Activated CD8-positive, alpha-beta memory T cell treated with anti-CD3 and anti-CD28 coated beads, Interleukin-2, amount 50 U/mL, for 24 hours (primary cell): ENCODE measurements at regions not wholly inside any gene's neighbourhood (a gene's known extent, or its start where the extent isn't known, plus 50 kb on each side); places are given as distances from the start of the nearest gene placed in this dataset.
"Not testable (repeated sequence)": the region's sequence is repeated elsewhere in the genome, so short reads cannot be mapped to it uniquely, and the experiment has no call there.

Experiments
- DNase-seq: peaks from one replicate; pipeline ENCODE4 v3.0.0-alpha.2; 2020; ENCODE audit errors: extremely low read depth

DNA sequence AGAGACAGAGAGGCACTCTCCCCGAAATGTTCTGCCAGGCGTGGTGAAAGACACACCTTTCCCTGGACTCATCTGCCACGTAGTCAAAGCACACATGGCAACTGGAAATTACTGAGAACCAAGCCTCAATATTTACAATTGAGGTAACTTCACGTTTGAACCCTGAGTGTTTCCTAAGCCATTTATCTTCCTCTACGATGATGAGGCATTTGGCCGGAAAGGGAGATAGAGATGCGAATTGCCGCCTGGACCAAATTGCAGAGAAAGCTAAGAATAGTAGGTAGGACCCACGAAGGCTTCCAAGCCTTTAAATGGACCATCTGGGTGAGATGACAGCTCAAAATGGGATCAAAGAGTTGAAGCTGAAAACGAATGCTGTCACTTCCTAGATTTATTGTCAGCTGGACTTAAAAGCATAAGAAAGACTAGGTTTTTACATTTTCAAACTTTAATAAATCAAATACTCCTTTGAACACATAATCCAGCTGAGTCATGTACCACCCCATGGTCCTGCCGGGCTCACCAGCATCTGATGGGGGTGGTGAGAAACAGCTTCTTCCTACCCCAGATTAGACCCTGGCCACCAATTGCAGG is 135.6 kb upstream of the LYZL2 start:
- no peak for DNase-seq

DNA sequence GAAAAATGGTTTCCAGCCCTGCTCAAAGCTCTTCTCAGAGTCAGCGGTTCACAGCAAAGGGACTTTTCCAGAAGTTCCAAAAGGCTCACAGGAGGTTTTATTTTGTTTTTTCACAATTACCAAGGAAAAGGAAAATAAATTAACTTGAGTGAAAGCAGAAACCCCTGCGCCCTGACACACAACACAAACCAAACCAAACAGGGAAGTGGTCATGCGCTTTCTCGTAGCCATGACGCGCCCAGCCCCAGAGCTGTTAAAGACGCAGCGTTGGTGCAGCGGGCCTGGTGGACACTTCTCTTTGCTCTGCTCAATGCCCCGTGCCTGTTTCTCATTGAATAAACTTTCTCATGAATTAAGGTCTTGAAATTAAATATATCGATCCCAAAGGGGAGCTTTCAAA is 134.4 kb upstream of the LYZL2 start:
- DNase-seq = no peak

DNA sequence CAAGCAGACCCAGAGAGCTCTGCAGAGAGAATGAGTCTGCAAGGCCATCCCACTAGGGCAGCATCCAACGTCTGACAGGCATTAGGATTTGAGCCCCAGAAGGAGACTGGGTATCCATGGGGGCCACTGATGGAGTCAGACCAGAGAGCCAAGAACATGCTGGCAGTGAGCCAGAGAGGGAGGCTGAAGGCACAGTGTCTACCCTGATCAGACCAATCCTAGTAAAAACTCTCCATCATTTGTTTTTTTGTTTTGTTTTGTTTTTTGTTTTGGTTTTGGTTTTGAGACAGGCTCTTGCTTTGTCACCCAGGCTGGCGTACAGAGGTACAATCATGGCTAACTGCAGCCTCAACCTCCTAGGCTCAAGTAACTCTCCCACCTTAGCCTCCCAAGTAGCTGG is 133.1 kb upstream of the LYZL2 start:
- no peak for DNase-seq

DNA sequence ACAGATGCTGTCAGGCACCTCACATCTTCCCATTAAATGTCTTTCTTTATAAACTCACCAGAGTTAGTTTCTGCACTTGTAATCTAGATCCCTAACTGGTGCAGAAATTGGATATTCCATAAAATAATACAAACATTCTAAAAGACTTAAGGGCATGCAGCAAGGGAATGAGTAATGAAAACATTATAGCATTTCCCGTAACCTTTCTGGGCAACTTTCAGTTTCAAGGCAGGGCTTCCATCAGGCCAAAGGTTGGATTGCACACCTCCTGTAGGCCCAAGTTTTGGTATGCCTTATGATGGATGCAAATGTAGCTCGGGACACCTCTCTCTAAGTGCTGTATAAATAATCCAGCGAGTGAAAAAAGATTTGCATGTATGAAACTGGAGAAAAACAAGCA is 129.9 kb upstream of the LYZL2 start:
- DNase-seq = no peak

DNA sequence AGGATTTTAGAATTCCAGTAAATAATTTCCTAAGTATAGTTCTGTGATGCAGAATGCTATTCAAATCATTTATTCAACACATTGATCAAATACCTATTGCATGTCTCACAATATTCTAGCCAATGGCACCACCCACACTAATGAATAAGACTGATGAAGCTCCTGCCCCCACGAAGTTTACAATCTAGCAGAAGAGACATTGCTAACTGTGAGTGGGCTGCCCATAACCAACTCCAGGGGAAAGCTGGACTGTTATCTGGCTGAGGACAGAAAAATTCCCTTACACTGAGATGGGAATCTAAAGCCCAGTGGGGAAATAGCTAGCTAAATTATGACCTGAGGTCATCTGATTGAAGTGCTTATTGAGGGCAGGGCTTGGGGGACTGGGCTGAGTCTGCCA is 128.8 kb upstream of the LYZL2 start:
- DNase-seq = no peak

DNA sequence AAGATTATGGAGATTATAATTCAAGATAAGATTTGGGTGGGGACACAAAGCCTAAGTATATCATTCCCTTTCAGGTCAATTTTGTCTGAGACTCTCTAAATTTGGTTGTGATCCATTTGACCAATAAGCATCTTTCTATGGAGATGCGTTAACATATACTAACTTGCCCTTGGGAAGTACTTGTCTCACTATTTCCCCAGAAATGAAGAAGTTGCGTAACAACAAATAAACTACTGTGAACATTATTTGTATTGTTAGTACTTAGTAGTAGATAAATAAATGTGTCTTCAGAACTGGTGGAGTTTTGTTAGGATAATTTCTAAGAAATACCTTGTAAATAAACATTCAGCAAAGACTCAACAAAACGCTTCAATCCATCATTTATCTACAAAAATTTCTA is 127.3 kb upstream of the LYZL2 start:
- DNase-seq = no peak

DNA sequence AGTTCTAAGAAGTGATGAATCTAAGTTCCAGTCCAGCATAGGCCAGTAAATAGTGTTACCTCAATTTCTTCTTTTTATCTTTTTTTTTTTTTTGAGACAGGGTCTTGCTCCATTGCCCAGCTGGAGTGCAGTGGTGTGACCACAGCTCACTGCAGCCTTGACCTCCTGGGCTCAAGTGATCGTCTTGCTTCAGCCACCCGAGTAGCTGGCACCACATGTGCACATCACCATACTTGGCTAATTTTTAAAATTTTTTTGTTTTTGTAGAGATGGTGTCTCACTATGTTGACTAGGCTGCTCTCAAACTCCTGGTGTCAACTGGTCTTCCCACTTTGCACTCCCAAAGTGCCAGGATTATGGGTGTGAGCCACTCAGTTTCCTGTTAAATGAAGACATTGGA is 126.6 kb upstream of the LYZL2 start:
- DNase-seq = no peak

DNA sequence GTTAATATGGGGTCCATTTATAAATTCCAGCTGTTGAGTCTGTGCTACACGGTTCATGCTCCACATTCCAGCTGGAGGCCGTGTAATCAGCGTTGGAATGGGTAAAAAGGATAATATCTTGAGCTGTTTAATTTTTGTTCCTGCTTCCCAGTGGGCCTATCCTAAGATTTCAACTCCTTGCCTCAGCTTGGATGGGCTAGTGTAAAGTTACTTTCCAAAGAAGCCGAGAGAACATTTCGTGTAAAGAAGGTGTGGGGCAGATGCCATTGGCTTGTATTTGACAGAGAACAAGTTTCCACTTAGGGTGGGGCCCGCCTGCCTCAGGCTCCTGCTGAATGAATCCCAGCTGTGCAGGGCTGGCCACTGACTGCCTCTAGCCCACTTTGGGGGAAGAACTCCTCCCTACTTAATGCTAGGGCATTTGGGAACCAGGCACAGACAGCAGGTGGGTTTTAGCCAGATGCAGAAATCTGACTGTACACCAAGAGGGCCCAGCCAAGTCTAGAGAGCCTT is 125.9 kb upstream of the LYZL2 start:
- DNase-seq = no peak

DNA sequence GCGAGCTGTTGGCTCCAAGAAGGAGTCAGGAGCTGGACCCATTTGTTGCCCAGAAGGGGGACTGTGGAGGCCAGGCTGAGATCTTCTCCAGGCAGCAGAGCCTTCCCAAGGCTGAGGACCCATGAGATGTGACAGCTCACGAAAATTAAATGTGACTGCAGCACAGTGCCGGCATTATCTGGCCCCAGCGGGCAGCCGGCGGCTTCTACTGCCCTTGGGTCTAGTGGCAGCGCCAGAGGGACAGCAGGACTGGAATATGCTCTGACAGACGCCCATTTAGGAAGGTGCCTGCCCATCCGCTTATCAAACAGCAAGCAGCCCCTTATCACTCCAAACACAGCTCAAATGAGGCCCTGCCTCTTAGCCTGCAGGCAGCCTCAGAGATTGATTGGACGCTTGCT is 122.9 kb upstream of the LYZL2 start:
- no peak for DNase-seq

DNA sequence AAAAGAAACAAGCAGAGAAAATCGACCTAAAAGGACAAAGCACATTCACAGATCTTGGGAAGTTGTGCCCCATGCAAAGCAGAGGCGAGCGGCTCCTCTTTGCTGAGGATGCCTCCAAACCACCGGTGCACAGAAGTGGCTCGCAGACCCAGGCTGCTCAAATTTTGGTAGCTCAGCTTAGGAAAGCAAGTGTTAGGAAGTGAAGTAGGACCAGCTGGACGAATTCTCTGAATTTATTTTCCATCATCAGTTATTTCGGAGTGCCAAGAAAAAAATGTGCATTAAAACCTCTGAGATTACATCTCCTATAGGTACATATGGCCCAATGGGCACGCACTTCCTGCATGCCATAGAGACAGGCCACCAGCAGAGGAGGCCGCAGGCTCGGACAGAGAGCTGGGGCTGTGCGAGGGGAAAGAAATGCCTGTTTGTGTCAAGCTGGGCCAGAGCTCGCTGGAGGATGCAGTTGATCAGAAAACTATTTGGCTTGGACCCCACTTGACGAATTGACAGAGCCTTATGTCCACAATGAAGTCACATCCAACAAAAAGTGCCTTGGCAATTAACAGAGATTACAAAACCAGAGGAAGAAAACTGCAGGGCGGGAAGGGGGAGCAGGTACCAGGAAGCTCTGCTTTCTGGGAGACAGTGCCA is 122.3 kb upstream of the LYZL2 start:
- DNase-seq = peak; percentile 28

DNA sequence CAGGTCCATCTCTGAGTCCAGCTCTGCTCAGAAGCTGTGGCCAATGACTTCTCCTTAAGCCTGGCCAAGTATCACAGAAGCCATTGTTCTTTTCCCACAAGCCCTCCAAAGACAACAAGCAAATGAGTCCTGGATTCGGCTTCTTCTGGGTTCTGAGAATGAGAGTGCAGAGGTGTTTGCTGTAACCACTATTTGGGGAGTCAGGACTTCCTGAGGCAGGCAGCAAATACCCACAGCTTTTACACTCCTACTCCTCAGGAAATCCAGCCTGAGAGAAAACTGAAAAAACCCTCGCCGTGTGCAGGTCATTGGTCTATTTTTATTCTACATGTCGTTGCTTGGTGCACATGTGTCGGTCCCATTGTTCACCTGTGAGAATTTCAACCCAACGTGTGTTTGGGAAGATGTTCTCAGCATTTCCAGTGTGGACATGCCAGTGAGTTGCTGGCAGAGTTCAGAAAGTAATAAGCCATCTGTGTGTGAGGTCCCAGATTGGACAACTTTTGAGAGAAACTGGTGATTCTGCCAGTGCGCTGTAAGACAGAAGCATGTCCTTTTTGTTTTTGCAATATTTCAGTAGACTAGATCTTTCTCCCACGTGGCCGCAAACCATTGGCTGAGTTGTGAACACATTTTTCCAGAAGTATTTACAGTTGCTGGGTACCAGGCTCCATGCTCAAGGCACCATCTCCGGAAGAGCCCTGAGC is 121.6 kb upstream of the LYZL2 start:
- no peak for DNase-seq

DNA sequence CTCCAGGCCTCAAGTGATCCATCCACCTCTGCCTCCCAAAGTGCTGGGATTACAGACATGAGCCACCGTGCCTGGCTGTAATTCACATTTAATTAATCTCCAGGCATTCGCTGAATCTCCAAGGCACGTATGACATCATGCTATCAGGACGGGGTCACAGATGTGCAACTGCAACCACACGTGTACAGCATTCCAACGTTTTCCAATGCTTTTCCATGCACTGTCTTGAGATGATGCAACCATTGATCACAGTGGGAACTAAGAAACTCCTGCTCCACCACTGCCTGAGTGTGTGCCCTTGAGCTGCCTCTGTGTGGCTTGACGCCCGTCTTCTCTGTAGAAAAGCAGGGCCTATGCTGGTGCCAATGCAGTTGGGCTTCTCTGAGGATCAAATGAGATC is 119.8 kb upstream of the LYZL2 start:
- DNase-seq = no peak

DNA sequence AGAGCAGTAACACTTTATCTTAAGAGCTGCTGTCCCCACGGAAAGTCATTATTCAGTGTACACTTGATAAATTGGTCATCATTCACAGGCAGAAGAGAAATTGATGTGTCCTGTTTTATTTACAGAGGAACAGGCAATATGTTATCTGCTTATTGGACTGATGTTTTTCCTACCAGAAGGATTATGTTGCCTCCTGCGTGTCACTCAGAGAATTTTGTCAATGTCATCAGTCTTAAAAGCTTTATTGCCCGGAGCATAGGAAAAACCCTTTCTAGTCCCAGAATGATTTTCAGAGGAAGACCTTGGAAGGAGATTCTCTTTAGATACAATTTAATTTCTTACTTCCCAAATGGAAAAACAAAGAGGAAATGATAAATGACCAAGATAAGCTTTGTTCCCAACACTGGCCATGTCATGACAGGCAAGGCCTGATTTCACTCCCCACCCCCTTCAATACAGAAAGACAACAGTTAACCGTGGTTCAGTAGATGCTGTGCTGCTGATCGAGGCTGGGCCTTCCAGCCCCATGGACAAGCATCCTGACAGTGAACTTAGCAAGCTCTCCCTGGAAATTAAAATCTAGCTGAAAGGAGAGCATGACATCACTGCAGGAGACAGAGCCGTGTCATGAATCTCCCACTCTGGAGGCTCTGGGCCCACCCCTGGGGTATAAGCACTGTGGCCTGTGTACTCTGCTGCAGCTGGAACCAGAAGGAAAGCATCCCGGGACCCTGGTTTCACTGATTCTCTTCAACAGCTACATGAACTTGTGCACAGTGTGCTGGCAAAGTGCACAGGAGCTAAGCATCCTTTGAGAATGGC is 118.8 kb upstream of the LYZL2 start:
- DNase-seq = no peak

DNA sequence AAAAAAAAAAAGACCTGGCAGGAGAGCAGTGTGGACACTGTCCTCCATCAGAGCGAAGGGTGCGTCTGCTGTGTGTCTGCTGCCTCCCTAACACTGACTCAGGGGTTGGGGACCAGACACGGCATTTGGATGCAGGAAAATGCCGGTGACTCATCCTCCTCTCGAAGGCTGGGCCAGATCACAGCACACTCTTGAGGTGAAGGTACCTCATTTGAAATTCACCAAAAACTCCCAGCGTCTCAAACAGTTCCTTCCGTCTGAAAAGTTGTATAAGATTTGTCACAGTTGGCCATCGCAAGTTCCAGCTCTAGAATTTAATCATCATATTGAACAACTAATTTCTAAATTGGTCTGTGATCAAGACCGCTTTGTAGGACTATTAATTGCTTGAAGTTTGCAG is 118.1 kb upstream of the LYZL2 start:
- no peak for DNase-seq

DNA sequence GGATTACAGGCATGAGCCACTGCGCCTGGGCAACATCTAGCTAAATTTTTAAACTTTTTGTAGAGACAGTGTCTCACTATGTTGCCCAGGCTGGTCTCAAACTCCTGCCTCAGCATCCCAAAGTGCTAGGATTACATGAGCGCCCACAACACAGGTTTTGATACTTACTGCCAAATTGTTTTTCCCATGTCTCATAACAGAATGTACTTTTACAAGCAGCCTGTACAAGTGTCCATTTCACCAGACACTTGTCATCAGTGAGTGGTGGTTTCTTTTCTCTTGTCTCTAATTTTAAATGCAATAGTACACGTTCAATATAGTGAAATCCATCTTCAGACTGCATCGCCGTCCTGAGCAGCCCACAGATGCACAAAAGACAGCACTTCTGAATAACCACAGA is 116.4 kb upstream of the LYZL2 start:
- no peak for DNase-seq

DNA sequence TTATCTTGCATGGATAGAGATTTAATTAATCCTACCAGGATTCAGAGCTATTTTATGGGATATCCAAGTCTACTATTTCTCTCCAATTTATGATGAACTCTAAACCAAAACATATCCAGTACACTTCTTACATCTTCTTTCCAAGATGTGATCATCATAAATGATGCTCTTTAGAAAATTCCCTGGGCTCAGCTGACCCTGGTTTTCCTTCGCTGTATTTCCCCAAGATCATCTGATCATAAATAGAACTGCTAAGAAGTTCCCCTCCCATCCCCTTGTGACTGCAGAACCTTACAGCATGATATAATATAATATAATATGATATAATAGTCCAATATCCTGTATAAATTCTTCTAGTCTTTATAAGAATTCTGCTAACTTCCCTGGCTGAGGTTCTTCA is 114.6 kb upstream of the LYZL2 start:
- no peak for DNase-seq

DNA sequence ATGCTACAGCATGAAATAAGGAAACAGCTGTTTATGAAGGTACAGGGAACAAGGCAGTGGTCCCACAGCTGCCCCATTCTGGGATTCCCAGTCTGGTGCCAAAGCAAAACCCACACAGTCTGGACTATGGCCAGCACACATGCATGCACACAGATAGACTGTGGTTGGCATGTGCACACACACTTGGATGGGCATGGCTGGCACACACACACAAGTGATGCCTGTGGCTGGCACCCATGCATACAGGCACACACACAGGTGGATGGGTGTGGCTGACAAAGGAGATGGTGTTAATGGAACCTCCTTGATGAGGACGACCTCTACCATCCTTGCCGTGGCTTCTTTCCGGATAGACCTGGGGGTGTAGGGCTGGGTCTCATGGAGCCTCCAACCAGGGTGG is 114.0 kb upstream of the LYZL2 start:
- DNase-seq = no peak

DNA sequence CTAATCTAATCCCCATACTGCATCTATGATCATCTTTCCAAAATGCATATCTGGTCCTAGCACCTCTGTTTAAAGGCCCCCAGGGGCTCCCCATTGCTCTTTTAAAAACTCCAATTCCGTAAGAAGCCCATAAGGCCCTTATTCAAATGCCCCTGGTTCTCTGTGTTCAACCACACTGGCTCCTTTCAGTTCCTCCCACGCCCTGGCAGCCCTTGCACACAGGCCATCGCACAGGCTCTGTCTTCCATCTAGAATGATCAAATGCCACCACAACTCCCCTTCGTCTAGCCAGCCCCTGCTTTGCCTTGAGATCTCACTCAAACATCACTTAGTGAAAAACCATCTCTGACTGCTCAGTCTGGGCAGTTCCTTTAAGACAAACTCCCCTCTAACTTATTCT is 112.9 kb upstream of the LYZL2 start:
- DNase-seq = no peak

DNA sequence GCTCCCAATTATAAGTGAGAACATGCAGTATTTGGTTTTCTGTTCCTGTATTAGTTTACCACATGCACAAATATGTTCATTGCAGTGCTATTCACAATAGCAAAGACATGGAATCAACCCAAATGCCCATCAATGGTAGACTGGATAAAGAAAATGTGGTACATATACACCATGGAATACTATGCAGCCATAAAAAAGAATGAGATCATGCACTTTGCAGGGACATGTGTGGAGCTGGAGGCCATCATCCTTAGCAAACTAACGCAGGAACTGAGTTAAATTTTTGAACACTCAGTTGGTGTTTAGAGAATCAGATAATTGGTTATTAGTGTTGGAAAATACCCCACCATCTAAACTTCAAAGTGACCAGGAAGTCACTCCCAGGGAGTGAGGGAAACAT is 111.2 kb upstream of the LYZL2 start:
- DNase-seq = not testable (repeated sequence)

DNA sequence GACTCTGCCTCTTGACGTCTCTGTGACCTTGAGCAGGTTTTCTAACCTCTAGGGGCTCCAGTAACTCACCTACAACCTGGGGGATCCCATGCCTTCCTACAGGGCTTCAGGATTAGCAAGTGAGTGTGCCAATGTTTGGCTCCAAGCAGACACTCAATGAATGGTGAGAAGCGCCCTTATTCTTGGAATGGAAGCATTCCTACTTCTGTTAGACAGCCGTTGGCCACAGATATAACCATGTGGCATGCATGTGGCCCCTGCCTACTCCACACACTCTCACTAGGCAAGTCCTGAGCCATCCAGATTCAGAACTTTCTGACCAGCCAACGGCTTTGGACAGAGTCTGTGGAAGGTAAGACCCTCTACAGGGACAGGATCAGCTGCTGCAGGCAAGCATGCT is 108.9 kb upstream of the LYZL2 start:
- no peak for DNase-seq

DNA sequence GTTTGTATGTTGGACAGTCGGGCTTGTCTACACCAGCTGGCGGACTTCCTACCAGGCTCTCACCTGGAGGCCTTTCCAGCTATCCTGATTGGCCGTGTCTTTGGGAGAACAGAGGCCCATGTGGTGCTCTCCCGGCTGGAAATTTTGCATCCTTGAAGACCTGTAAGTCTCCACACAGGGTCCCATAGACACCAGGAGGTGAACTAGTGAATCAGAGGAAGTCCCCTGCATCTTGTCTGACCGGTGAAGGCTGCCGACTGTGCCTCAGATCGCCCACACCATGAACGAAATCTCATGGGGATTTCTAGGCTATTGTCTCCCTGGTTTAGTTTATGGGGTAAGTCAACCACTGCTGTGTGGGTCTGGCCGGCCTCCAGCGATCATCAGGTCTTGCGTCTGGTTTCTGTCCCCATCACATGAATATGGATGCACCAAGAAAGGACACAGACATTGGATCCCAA is 108.4 kb upstream of the LYZL2 start:
- no peak for DNase-seq

DNA sequence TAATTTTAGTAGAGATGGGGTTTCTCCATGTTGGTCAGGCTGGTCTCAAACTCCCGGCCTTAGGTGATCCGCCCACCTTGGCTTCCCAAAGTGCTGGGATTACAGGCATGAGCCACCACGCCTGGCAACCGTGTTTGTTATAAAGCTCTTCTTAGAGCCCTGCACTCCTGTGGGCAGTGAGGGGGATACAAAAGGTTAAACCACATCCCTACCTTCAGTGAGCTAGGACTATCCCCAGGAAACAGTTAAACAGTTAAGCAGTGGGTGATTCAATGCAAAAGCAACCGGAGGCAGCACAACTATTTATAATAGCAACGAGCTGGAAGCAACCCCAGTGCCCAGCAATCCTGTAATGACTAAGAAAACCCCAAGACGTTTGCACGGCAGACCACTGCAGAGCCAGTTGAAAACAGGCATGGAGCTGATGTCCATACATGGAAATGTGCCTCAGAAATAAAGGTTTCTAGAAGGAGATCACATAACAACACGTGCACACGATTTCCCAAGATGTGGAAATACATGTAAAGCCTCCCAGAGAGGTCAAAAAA is 107.2 kb upstream of the LYZL2 start:
- no peak for DNase-seq
